HCT116 (cell line): ENCODE measurements at regions not wholly inside any gene's neighbourhood (a gene's known extent, or its start where the extent isn't known, plus 50 kb on each side); places are given as distances from the start of the nearest gene placed in this dataset.

Experiments
- ATAC-seq: fragments of 200-7000 bp; cut with Tn5 transposase; 2 replicates; pipeline ENCODE4 v1.9.1; 2020; ENCODE audit warnings: mild to moderate bottlenecking, moderate library complexity
- BruUV-seq: library from RNA; stranded (reverse); fragments of 400-500 nt; replicated peaks from 2 replicates; lab custom pipeline; 2021; lab: Mats Ljungman, UMichigan
- CTCF ChIA-PET: fragments of 300-600 bp; sonication (Branson Sonifier 250); formaldehyde crosslinking; loops from one replicate; lab custom pipeline; 2021; ENCODE audit warnings: antibody characterized with exemption; lab: Charles Lee
- POLR2A ChIA-PET: fragments of 300-600, 350-600 bp; sonication (Branson Sonifier 250); formaldehyde crosslinking; loops from one replicate; lab custom pipeline; 2021; ENCODE audit warnings: antibody characterized with exemption; lab: Charles Lee
- RAD21 ChIA-PET, 2 experiments: fragments of 300-600 bp; sonication (Branson Sonifier 250); formaldehyde crosslinking; loops; one replicate each; lab custom pipeline; 2023; ENCODE audit warnings: low total read pairs in 2 of 2; ENCODE audit not compliant: uncharacterized antibody in 2 of 2, unreplicated experiment in 2 of 2, low non-redundant PET in 1 of 2; lab: Charles Lee
- DNase-seq: peaks from one replicate; pipeline ENCODE4 v3.0.0-alpha.2; 2010; ENCODE audit warnings: low read depth, low spot score
- H2AFZ ChIP-seq: fragments of 200-600 bp; shearing (Covaris generic), sonication (generic); 2 replicates; pipeline ENCODE4 v1.6.1; 2017; ENCODE audit warnings: low read depth, mixed run types, mixed read lengths, antibody characterized with exemption, low read length; ENCODE audit not compliant: poor library complexity, severe bottlenecking
- H3K27ac ChIP-seq: 2 replicates; pipeline ENCODE4 v1.5.1; 2012; ENCODE audit warnings: low read depth, low read length
- H3K27me3 ChIP-seq: fragments of 200-600 bp; sonication (generic); 2 replicates; pipeline ENCODE4 v1.6.1; 2016; ENCODE audit warnings: mixed run types, low read length, mixed read lengths; ENCODE audit not compliant: insufficient read depth
- H3K36me3 ChIP-seq, 2 experiments: fragments of 200-500 bp in 1 of 2; fragments of 200-600 bp in 1 of 2; sonication (Bioruptor generic) in 1 of 2; sonication (generic) in 1 of 2; 2 replicates each; pipeline versions ENCODE4 v1.5.1 to v1.6.1; 2014 to 2016; ENCODE audit warnings: low read length in 2 of 2, inconsistent platforms in 1 of 2, mixed read lengths in 1 of 2, mixed run types in 1 of 2; ENCODE audit not compliant: insufficient read depth in 2 of 2, control insufficient read depth in 1 of 2
- H3K4me1 ChIP-seq, 2 experiments: fragments of 200-600 bp in 1 of 2; sonication (generic) in 1 of 2; 2 replicates each; pipeline versions ENCODE4 v1.5.1 to v1.6.1; 2012 to 2017; ENCODE audit warnings: low read length in 2 of 2, inconsistent platforms in 1 of 2, mild to moderate bottlenecking in 1 of 2, mixed read lengths in 1 of 2, mixed run types in 1 of 2, moderate library complexity in 1 of 2; ENCODE audit not compliant: insufficient read depth in 2 of 2, control insufficient read depth in 1 of 2
- H3K4me2 ChIP-seq: fragments of 200-600 bp; sonication (generic); 2 replicates; pipeline ENCODE4 v1.6.1; 2017; ENCODE audit warnings: mixed run types, low read length, mixed read lengths
- H3K4me3 ChIP-seq, 2 experiments: fragments of 200-600 bp in 1 of 2; sonication (generic) in 1 of 2; replicated peaks in 1 of 2; 2 replicates each; pipeline ENCODE4 v1.5.1; 2011 to 2016; ENCODE audit warnings: low read length in 2 of 2, control low read depth in 1 of 2, low read depth in 1 of 2, mild to moderate bottlenecking in 1 of 2, mixed read lengths in 1 of 2, mixed run types in 1 of 2
- H3K79me2 ChIP-seq: fragments of 200-600 bp; sonication (generic); 2 replicates; pipeline ENCODE4 v1.6.1; 2017; ENCODE audit warnings: mild to moderate bottlenecking, mixed run types, low read length, moderate library complexity, mixed read lengths; ENCODE audit not compliant: insufficient read depth
- H3K9ac ChIP-seq: fragments of 200-600 bp; sonication (generic); 2 replicates; pipeline ENCODE4 v1.6.1; 2016; ENCODE audit warnings: low read length, mixed read lengths
- H3K9me2 ChIP-seq: fragments of 200-600 bp; sonication (generic), shearing (Covaris generic); 2 replicates; pipeline ENCODE4 v1.6.1; 2017; ENCODE audit warnings: mixed run types, mild to moderate bottlenecking, moderate library complexity; ENCODE audit not compliant: insufficient read depth
- H3K9me3 ChIP-seq, 2 experiments: fragments of 200-500 bp in 1 of 2; fragments of 200-600 bp in 1 of 2; sonication (Bioruptor generic) in 1 of 2; sonication (generic) in 1 of 2; 2 replicates each; pipeline ENCODE4 v1.6.1; 2014 to 2017; ENCODE audit warnings: low read length in 2 of 2, mixed read lengths in 2 of 2, inconsistent platforms in 1 of 2, low read depth in 1 of 2, mild to moderate bottlenecking in 1 of 2, mixed run types in 1 of 2, moderate library complexity in 1 of 2; ENCODE audit not compliant: control insufficient read depth in 1 of 2, insufficient read depth in 1 of 2
- H4K20me1 ChIP-seq: fragments of 200-600 bp; sonication (generic), shearing (Covaris generic); 2 replicates; pipeline ENCODE4 v1.6.1; 2017; ENCODE audit warnings: mixed run types, mild to moderate bottlenecking, moderate library complexity; ENCODE audit not compliant: insufficient read depth
- CBX3 ChIP-seq: IDR thresholded peaks from 2 replicates; pipeline ENCODE4 v1.6.1; 2012; ENCODE audit warnings: low read depth
- EGR1 ChIP-seq: IDR thresholded peaks from 2 replicates; pipeline ENCODE4 v1.6.1; 2012; ENCODE audit warnings: low read depth
- POLR2A ChIP-seq: IDR thresholded peaks from 2 replicates; pipeline ENCODE4 v1.7.0; 2011; ENCODE audit warnings: borderline replicate concordance; ENCODE audit not compliant: insufficient read depth, insufficient read length; ENCODE audit errors: extremely low read depth
- POLR2AphosphoS5 ChIP-seq: IDR thresholded peaks from 2 replicates; pipeline ENCODE4 v1.6.1; 2011; ENCODE audit warnings: mild to moderate bottlenecking, low read depth, low read length, moderate library complexity
- RAD21 ChIP-seq: IDR thresholded peaks from 2 replicates; pipeline ENCODE4 v1.6.1; 2012; ENCODE audit warnings: low read depth, mild to moderate bottlenecking
- SIN3A ChIP-seq: IDR thresholded peaks from 2 replicates; pipeline ENCODE4 v1.6.1; 2012; ENCODE audit warnings: low read depth
- SP1 ChIP-seq: IDR thresholded peaks from 2 replicates; pipeline ENCODE4 v1.6.1; 2012; ENCODE audit warnings: low read depth
- SRF ChIP-seq: IDR thresholded peaks from 2 replicates; pipeline ENCODE4 v1.6.1; 2012; ENCODE audit warnings: low read depth
- TCF7L2 ChIP-seq: IDR thresholded peaks from 2 replicates; pipeline ENCODE4 v1.7.0; 2011; ENCODE audit warnings: borderline replicate concordance, inconsistent platforms; ENCODE audit not compliant: insufficient read depth, insufficient read length; ENCODE audit errors: extremely low read depth
- YY1 ChIP-seq: IDR thresholded peaks from 2 replicates; pipeline ENCODE4 v1.6.1; 2011; ENCODE audit warnings: low read length, low read depth, moderate library complexity, mild to moderate bottlenecking; ENCODE audit not compliant: insufficient replicate concordance; ENCODE audit errors: extremely low read depth
- intact Hi-C: fragments of 100-400 bp; cut with micrococcal nuclease; formaldehyde crosslinking; loops from 2 replicates; pipeline ENCODE4 v1.10.0; 2022
- TF ChIP-seq, protein P1 (sequence below), 3 experiments: fragments of 200-600 bp in 1 of 3; sonication (generic) in 1 of 3; IDR thresholded peaks in 2 of 3; conservative IDR thresholded peaks in 1 of 3; 2 replicates each; pipeline ENCODE4 v1.5.1; 2012 to 2017; ENCODE audit warnings: low read depth in 2 of 3, low read length in 2 of 3, antibody characterized with exemption in 1 of 3, borderline replicate concordance in 1 of 3, control low read depth in 1 of 3, mild to moderate bottlenecking in 1 of 3, mixed read lengths in 1 of 3, mixed run types in 1 of 3, moderate library complexity in 1 of 3; ENCODE audit not compliant: insufficient read depth in 1 of 3
- TF ChIP-seq, protein P2 (sequence below): IDR thresholded peaks from 2 replicates; pipeline ENCODE4 v1.6.1; 2012

GRCh38 chr10:90342480-90342879 lies 515.4 kb downstream of the HTR7 start:
- no peak for DNase-seq
- Histone ChIP-seq H2AFZ (no peak overlapping the region), H3K79me2 (no peaks in the 10 kb centered on the region), H3K9ac (no peak overlapping the region), H3K4me2 (no peak overlapping the region), H3K4me1 (no peaks in the 10 kb centered on the region), H4K20me1 (no peaks in the 10 kb centered on the region), H3K4me3 (no peak overlapping the region), H3K36me3 (no peaks in the 10 kb centered on the region), H3K27me3 (no peaks in the 10 kb centered on the region), H3K9me2 (no peaks in the 10 kb centered on the region), H3K9me3 (no peaks in the 10 kb centered on the region), H3K27ac (no peak overlapping the region)
- RAD21 ChIA-PET = no interaction called here
- CTCF ChIA-PET = no interaction called here
- no TSS peak for BruUV-seq
- TF ChIP-seq, protein P1, sequence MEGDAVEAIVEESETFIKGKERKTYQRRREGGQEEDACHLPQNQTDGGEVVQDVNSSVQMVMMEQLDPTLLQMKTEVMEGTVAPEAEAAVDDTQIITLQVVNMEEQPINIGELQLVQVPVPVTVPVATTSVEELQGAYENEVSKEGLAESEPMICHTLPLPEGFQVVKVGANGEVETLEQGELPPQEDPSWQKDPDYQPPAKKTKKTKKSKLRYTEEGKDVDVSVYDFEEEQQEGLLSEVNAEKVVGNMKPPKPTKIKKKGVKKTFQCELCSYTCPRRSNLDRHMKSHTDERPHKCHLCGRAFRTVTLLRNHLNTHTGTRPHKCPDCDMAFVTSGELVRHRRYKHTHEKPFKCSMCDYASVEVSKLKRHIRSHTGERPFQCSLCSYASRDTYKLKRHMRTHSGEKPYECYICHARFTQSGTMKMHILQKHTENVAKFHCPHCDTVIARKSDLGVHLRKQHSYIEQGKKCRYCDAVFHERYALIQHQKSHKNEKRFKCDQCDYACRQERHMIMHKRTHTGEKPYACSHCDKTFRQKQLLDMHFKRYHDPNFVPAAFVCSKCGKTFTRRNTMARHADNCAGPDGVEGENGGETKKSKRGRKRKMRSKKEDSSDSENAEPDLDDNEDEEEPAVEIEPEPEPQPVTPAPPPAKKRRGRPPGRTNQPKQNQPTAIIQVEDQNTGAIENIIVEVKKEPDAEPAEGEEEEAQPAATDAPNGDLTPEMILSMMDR (IDR thresholded peaks at IDR 0.05 in 2 of 3, conservative IDR thresholded peaks at IDR 0.05 in 1 of 3; ENCODE audit: borderline replicate concordance in 1 of 3, insufficient read depth in 1 of 3, low read depth in 2 of 3, low read length in 2 of 3) = no peak
- TF ChIP-seq POLR2AphosphoS5 = no peak
- intact Hi-C loops = no loop called here
- POLR2A ChIA-PET = no interaction called here
- ATAC-seq = no peak

GRCh38 chr10:90344226-90344625 lies 513.6 kb downstream of the HTR7 start:
- Histone ChIP-seq H3K4me3 (no peak overlapping the region), H3K9me3 (no peaks in the 10 kb centered on the region), H3K27ac (no peak overlapping the region), H3K4me1 (no peaks in the 10 kb centered on the region), H3K36me3 (no peaks in the 10 kb centered on the region), H3K27me3 (no peaks in the 10 kb centered on the region), H3K4me2 (no peak overlapping the region), H3K79me2 (no peaks in the 10 kb centered on the region), H2AFZ (no peak overlapping the region), H3K9me2 (no peaks in the 10 kb centered on the region), H4K20me1 (no peaks in the 10 kb centered on the region), H3K9ac (no peak overlapping the region)
- ATAC-seq (no peak), DNase-seq (no peak)
- ChIA-PET CTCF (no interaction called here), POLR2A (no interaction called here), RAD21 (no interaction called here)
- intact Hi-C loops = no loop called here
- BruUV-seq = no TSS peak
- TF ChIP-seq TCF7L2 (no peak), EGR1 (no peak), SIN3A (no peak), SRF (no peak), SP1 (no peak), CBX3 (no peak), RAD21 (no peak), POLR2AphosphoS5 (no peak), POLR2A (no peak), YY1 (no peak)
- TF ChIP-seq, protein P2, sequence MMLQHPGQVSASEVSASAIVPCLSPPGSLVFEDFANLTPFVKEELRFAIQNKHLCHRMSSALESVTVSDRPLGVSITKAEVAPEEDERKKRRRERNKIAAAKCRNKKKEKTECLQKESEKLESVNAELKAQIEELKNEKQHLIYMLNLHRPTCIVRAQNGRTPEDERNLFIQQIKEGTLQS = no peak
- TF ChIP-seq, protein P1 (IDR thresholded peaks at IDR 0.05 in 2 of 3, conservative IDR thresholded peaks at IDR 0.05 in 1 of 3; ENCODE audit: borderline replicate concordance in 1 of 3, insufficient read depth in 1 of 3, low read depth in 2 of 3, low read length in 2 of 3) = no peak
